Activated CD8-positive, alpha-beta memory T cell treated with anti-CD3 and anti-CD28 coated beads, Interleukin-2, amount 50 U/mL, for 24 hours (primary cell): ENCODE measurements at regions not wholly inside any gene's neighbourhood (a gene's known extent, or its start where the extent isn't known, plus 50 kb on each side); places are given as distances from the start of the nearest gene placed in this dataset.
"Not testable (repeated sequence)": the region's sequence is repeated elsewhere in the genome, so short reads cannot be mapped to it uniquely, and the experiment has no call there.

Experiments used
- DNase-seq: peaks from one replicate; pipeline ENCODE4 v3.0.0-alpha.2; 2020; ENCODE audit errors: extremely low read depth

- not testable (repeated sequence) for DNase-seq
Observed at GRCh38 chr1:121116522-121117297, 67.4 kb downstream of the FAM72B start.

- DNase-seq = not testable (repeated sequence)
Observed at GRCh38 chr1:121117298-121117611, 66.9 kb downstream of the FAM72B start.

- DNase-seq = not testable (repeated sequence)
Observed at GRCh38 chr1:121117622-121118479, 66.3 kb downstream of the FAM72B start.
